Fibroblast of lung (primary cell): ENCODE measurements at regions not wholly inside any gene's neighbourhood (a gene's known extent, or its start where the extent isn't known, plus 50 kb on each side); places are given as distances from the start of the nearest gene placed in this dataset.

ENCODE experiments used
- DNase-seq, 2 donors: peaks; one replicate each; pipeline versions ENCODE4 v3.0.0 to v3.0.0-alpha.2; 2010; ENCODE audit warnings: low read depth in 2 of 2
- H2AFZ ChIP-seq: 2 replicates; pipeline ENCODE4 v1.5.1; 2012; ENCODE audit warnings: low read length, control low read depth, inconsistent platforms
- H3K27ac ChIP-seq: 2 replicates; pipeline ENCODE4 v1.5.1; 2011; ENCODE audit warnings: low read length, control low read depth; ENCODE audit not compliant: insufficient read depth
- H3K27me3 ChIP-seq: 2 replicates; pipeline ENCODE4 v1.5.1; 2011; ENCODE audit warnings: mild to moderate bottlenecking, low read length; ENCODE audit not compliant: control insufficient read depth, insufficient read depth
- H3K36me3 ChIP-seq: 2 replicates; pipeline ENCODE4 v1.5.1; 2011; ENCODE audit warnings: low read length; ENCODE audit not compliant: control insufficient read depth, insufficient read depth
- H3K4me1 ChIP-seq: 2 replicates; pipeline ENCODE4 v1.5.1; 2011; ENCODE audit warnings: low read length; ENCODE audit not compliant: control insufficient read depth, insufficient read depth; ENCODE audit errors: extremely low read depth
- H3K4me2 ChIP-seq: 2 replicates; pipeline ENCODE4 v1.5.1; 2011; ENCODE audit warnings: low read length, control low read depth; ENCODE audit not compliant: insufficient read depth; ENCODE audit errors: extremely low read depth
- H3K4me3 ChIP-seq, 4 experiments: fragments of 200-600 bp in 1 of 4; sonication (generic) in 1 of 4; replicated peaks in 1 of 4; 2 replicates each; pipeline ENCODE4 v1.5.1; 2011 to 2016; ENCODE audit warnings: low read length in 4 of 4, low read depth in 3 of 4, mild to moderate bottlenecking in 3 of 4, control low read depth in 2 of 4, inconsistent platforms in 1 of 4, mixed read lengths in 1 of 4; ENCODE audit not compliant: insufficient read depth in 1 of 4; ENCODE audit errors: control extremely low read depth in 1 of 4
- H3K79me2 ChIP-seq: 2 replicates; pipeline ENCODE4 v1.5.1; 2012; ENCODE audit warnings: mild to moderate bottlenecking, low read length, inconsistent platforms; ENCODE audit not compliant: control insufficient read depth, insufficient read depth
- H3K9ac ChIP-seq: 2 replicates; pipeline ENCODE4 v1.5.1; 2011; ENCODE audit warnings: mild to moderate bottlenecking, low read length, control low read depth; ENCODE audit not compliant: insufficient read depth
- H3K9me3 ChIP-seq: 2 replicates; pipeline ENCODE4 v1.5.1; 2012; ENCODE audit warnings: low read depth, low read length; ENCODE audit not compliant: control insufficient read depth, insufficient read depth
- H4K20me1 ChIP-seq: 2 replicates; pipeline ENCODE4 v1.5.1; 2011; ENCODE audit warnings: low read length; ENCODE audit not compliant: control insufficient read depth, insufficient read depth; ENCODE audit errors: extremely low read depth
- EZH2 ChIP-seq: IDR thresholded peaks from 2 replicates; pipeline ENCODE4 v1.5.1; 2012; ENCODE audit warnings: low read length, control low read depth, mild to moderate bottlenecking; ENCODE audit errors: missing control alignments
- TF ChIP-seq, protein P1 (sequence below), 2 donors: IDR thresholded peaks in 1 of 2; conservative IDR thresholded peaks in 1 of 2; 1 replicate in 1 of 2; 2 replicates in 1 of 2; pipeline ENCODE4 v1.5.1; 2011 to 2012; ENCODE audit warnings: low read length in 2 of 2, control low read depth in 1 of 2, inconsistent platforms in 1 of 2, low read depth in 1 of 2, mild to moderate bottlenecking in 1 of 2

GRCh38 chr7:421136-421991 lies 98.3 kb downstream of the PDGFA start:
- Histone ChIP-seq H2AFZ (no peak overlapping the region), H3K9me3 (no peaks in the 10 kb centered on the region), H3K79me2 (no peaks in the 10 kb centered on the region), H3K4me1 (no peaks in the 10 kb centered on the region), H3K27me3 (peaks cover 7% of the 10 kb centered on the region), H4K20me1 (no peaks in the 10 kb centered on the region), H3K36me3 (no peaks in the 10 kb centered on the region), H3K9ac (no peak overlapping the region), H3K27ac (no peak overlapping the region), H3K4me2 (no peak overlapping the region), H3K4me3 (no peak overlapping the region)
- TF ChIP-seq, protein P1, sequence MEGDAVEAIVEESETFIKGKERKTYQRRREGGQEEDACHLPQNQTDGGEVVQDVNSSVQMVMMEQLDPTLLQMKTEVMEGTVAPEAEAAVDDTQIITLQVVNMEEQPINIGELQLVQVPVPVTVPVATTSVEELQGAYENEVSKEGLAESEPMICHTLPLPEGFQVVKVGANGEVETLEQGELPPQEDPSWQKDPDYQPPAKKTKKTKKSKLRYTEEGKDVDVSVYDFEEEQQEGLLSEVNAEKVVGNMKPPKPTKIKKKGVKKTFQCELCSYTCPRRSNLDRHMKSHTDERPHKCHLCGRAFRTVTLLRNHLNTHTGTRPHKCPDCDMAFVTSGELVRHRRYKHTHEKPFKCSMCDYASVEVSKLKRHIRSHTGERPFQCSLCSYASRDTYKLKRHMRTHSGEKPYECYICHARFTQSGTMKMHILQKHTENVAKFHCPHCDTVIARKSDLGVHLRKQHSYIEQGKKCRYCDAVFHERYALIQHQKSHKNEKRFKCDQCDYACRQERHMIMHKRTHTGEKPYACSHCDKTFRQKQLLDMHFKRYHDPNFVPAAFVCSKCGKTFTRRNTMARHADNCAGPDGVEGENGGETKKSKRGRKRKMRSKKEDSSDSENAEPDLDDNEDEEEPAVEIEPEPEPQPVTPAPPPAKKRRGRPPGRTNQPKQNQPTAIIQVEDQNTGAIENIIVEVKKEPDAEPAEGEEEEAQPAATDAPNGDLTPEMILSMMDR (conservative IDR thresholded peaks at IDR 0.05 in 1 of 2, IDR thresholded peaks at IDR 0.05 in 1 of 2; ENCODE audit: low read depth in 1 of 2, low read length in 2 of 2) = no peak
- TF ChIP-seq EZH2 = no peak
- DNase-seq = no peak

GRCh38 chr7:422191-422885 lies 97.3 kb downstream of the PDGFA start:
- Histone ChIP-seq H3K4me3 (no peak overlapping the region), H3K27me3 (peaks cover 7% of the 10 kb centered on the region), H3K27ac (no peak overlapping the region)

DNA sequence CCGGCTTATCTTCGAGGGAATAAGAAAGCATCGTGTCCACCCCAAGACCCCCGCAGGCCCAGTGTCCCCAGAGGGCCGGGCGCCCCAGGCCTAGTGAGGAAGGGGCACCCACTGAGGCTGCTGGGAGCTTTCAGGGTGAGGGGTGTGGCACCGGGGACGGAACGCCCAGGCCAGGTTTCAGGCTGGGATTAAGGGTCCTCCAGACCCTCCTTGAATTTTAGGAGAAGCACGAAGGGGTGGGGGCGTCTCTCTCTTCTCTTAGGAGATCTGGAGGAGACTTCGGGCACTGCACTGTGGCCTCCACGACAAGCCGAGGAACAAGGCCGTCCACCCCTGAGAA lies 96.8 kb downstream of the PDGFA start:
- no peaks in the 10 kb centered on the region for H3K79me2 ChIP-seq
- no peak for TF ChIP-seq EZH2
- TF ChIP-seq, protein P1 (conservative IDR thresholded peaks at IDR 0.05 in 1 of 2, IDR thresholded peaks at IDR 0.05 in 1 of 2; ENCODE audit: low read depth in 1 of 2, low read length in 2 of 2) = no peak
- no peak overlapping the region for H3K9ac ChIP-seq
- no peaks in the 10 kb centered on the region for H4K20me1 ChIP-seq
- no peaks in the 10 kb centered on the region for H3K4me1 ChIP-seq
- no peak overlapping the region for H3K27ac ChIP-seq
- no peaks in the 10 kb centered on the region for H3K9me3 ChIP-seq
- peaks cover 7% of the 10 kb centered on the region for H3K27me3 ChIP-seq
- no peak for DNase-seq
- no peaks in the 10 kb centered on the region for H3K36me3 ChIP-seq
- no peak overlapping the region for H3K4me3 ChIP-seq
- H3K4me2 ChIP-seq = no peak overlapping the region
- H2AFZ ChIP-seq = no peak overlapping the region

More at GRCh38 chr7:422191-422885, 97.3 kb downstream of the PDGFA start:
- Histone ChIP-seq H3K79me2 (no peaks in the 10 kb centered on the region), H4K20me1 (no peaks in the 10 kb centered on the region), H3K4me1 (no peaks in the 10 kb centered on the region), H3K4me2 (no peak overlapping the region), H3K36me3 (no peaks in the 10 kb centered on the region), H3K9ac (no peak overlapping the region), H2AFZ (no peak overlapping the region), H3K9me3 (no peaks in the 10 kb centered on the region)
- TF ChIP-seq EZH2 = no peak
- TF ChIP-seq, protein P1 (conservative IDR thresholded peaks at IDR 0.05 in 1 of 2, IDR thresholded peaks at IDR 0.05 in 1 of 2; ENCODE audit: low read depth in 1 of 2, low read length in 2 of 2) = no peak
- DNase-seq = no peak
